ENCODE measurements at regions not wholly inside any gene's neighbourhood (a gene's known extent, or its start where the extent isn't known, plus 50 kb on each side); places are given as distances from the start of the nearest gene placed in this dataset.

DNA sequence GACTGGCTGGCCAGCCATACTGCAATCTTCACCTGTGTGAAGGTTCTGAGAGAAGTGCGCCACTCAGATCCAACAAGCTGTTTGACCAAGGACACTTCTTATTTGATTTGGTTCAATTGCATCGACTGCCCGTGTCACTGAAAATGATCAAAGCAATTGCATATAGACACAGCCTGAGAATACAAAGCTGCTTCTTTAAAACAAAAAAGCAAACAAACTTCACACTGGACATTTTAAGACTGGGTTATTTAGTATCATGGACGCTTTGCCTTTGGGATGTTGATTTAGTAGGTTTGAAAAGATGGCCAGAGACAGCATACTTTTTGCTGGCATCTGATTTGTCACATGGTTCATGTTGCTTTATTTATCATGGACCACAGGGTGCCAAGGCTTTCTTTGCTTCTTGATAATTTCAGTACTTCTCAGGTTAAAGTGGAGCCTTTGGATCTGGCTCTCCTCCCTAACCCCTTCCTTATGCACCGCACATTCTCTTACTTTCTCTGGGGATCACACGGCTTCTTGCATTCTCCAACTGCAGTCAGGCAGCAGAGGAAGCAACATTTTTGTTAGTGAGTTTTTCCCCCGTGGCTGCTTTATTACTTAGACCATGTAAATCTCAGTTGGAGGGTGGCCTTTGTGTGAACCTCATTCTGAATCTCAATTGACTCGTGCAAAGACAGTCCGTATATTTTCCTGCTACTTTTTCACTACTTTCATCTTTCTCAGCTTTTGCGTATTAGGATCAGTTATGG is 151.0 kb downstream of the CD47 start:
- Histone ChIP-seq H3K18ac (ENCODE audit: insufficient read length, low read depth, low read length) (no peak overlapping the region), H3K9ac (ENCODE audit: extremely low read depth, insufficient read length, low read length) (no peak overlapping the region), H2AK5ac (ENCODE audit: insufficient read length, low read length) (no peak overlapping the region), H3T11ph (ENCODE audit: low read length) (no peak overlapping the region), H4K5ac (ENCODE audit: insufficient read length, low read depth, low read length) (no peak overlapping the region), H3K4me1 (ENCODE audit: insufficient read depth, low read length) (no peaks in the 10 kb centered on the region), H2AFZ (ENCODE audit: low read length) (no peak overlapping the region), H3K14ac (ENCODE audit: insufficient read depth, low read length) (no peak overlapping the region), H2BK20ac (ENCODE audit: low read depth, low read length, poor library complexity, severe bottlenecking) (no peak overlapping the region), H3K4ac (ENCODE audit: low read depth, low read length) (no peak overlapping the region), H3K23ac (ENCODE audit: insufficient read length, low read depth, low read length) (no peak overlapping the region), H3K27me3 (ENCODE audit: insufficient read depth, low read length) (no peaks in the 10 kb centered on the region), H3K4me2 (ENCODE audit: insufficient read depth, insufficient read length, low read length) (no peak overlapping the region), H4K91ac (ENCODE audit: insufficient read length, low read depth, low read length) (no peak overlapping the region), H2BK5ac (ENCODE audit: insufficient read length, low read length) (no peak overlapping the region), H2BK15ac (ENCODE audit: low read depth, low read length) (no peak overlapping the region), H3K27ac (ENCODE audit: insufficient read length, low read depth, low read length) (no peak overlapping the region), H4K20me1 (ENCODE audit: control insufficient read depth, insufficient read depth, insufficient read length) (no peaks in the 10 kb centered on the region), H3K79me1 (ENCODE audit: insufficient read depth, low read depth, low read length, poor library complexity, severe bottlenecking) (no peaks in the 10 kb centered on the region), H2BK12ac (ENCODE audit: insufficient read length, low read depth, low read length) (no peak overlapping the region), H2BK120ac (ENCODE audit: low read depth, low read length, poor library complexity, severe bottlenecking) (no peak overlapping the region), H3K9me3 (ENCODE audit: control insufficient read depth, low read depth, low read length) (no peaks in the 10 kb centered on the region), H3K79me2 (ENCODE audit: insufficient read depth, low read length) (no peaks in the 10 kb centered on the region), H3K56ac (ENCODE audit: insufficient read length, low read depth, low read length) (no peak overlapping the region), H3K23me2 (ENCODE audit: insufficient read length, low read depth, low read length, poor library complexity, severe bottlenecking) (no peaks in the 10 kb centered on the region), H4K8ac (replicated peaks; ENCODE audit: insufficient read length, low read depth, low read length) (no peak overlapping the region)
- DNase-seq, result no peak
- Mint-ChIP-seq H3K27ac (no peak overlapping the region; a peak in 1 of 7 replicates), H3K4me3 (no peak overlapping the region), H3K9me3 (0 out of 5 replicates have a peak, but pooled peaks cover 0 to under 1% of the 10 kb centered on the region in 2 experiments), H3K27me3 (ENCODE audit: low read depth) (no peaks in the 10 kb centered on the region), H3K4me1 (peaks cover 10 to 12% of the 10 kb centered on the region in 2 experiments), H3K36me3 (ENCODE audit: insufficient read depth in 1 of 3, low read depth in 3 of 3) (no peaks in the 10 kb centered on the region)
- TF ChIP-seq, protein P1, sequence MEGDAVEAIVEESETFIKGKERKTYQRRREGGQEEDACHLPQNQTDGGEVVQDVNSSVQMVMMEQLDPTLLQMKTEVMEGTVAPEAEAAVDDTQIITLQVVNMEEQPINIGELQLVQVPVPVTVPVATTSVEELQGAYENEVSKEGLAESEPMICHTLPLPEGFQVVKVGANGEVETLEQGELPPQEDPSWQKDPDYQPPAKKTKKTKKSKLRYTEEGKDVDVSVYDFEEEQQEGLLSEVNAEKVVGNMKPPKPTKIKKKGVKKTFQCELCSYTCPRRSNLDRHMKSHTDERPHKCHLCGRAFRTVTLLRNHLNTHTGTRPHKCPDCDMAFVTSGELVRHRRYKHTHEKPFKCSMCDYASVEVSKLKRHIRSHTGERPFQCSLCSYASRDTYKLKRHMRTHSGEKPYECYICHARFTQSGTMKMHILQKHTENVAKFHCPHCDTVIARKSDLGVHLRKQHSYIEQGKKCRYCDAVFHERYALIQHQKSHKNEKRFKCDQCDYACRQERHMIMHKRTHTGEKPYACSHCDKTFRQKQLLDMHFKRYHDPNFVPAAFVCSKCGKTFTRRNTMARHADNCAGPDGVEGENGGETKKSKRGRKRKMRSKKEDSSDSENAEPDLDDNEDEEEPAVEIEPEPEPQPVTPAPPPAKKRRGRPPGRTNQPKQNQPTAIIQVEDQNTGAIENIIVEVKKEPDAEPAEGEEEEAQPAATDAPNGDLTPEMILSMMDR (conservative IDR thresholded peaks at IDR 0.05), result no peak
- no CpG with 5 or more reads among the region's 10 CpGs for WGBS (ENCODE audit: extremely low coverage, insufficient read length, low lambda C conversion rate)

Data from H9 (cell line).